ENCODE measurements at regions not wholly inside any gene's neighbourhood (a gene's known extent, or its start where the extent isn't known, plus 50 kb on each side); places are given as distances from the start of the nearest gene placed in this dataset.

GRCh38 chr6:63410435-63411426 is 90.9 kb upstream of the LGSN start:
- DNase-seq: no peak
- intact Hi-C loops (cut with DNase I; ENCODE audit: low total_unique reads): no loop called here
- Histone ChIP-seq H3K9me3 (no peaks in the 10 kb centered on the region), H3K27ac (peak overlapping the region in 2 of 5 donors; percentile 0 to 41), H3K4me3 (no peak overlapping the region), H3K36me3 (no peaks in the 10 kb centered on the region), H3K27me3 (no peaks in the 10 kb centered on the region), H3K4me1 (no peaks in the 10 kb centered on the region)
- no peak for TF ChIP-seq EP300 (IDR thresholded peaks at IDR 0.05)
- WGBS, 5 donors: 33 to 60% (median 52%) methylated on average over 6 of the region's 6 CpGs

DNA sequence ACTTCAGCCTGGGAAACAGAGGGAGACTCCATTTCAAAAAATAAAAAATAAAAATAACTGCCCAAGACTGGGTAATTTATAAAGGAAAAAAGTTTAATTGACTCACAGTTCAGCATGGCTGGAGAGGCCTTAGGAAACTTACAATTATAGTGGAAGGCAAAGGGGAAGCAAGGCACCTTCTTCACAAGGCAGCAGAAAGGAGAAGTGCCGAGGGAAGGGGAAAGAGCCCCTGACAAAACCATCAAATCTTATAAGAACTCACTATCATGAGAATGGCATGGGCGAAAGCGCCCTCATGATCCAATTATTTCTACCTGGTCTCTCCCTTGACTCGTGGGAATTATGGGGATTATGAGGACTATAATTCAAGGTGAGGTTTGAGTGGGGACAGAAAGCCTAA is 95.5 kb upstream of the LGSN start:
- Histone ChIP-seq H3K9me3 (no peaks in the 10 kb centered on the region), H3K27ac (no peak overlapping the region), H3K27me3 (no peaks in the 10 kb centered on the region), H3K4me1 (no peaks in the 10 kb centered on the region), H3K36me3 (no peaks in the 10 kb centered on the region), H3K4me3 (no peak overlapping the region)
- intact Hi-C loops (cut with DNase I; ENCODE audit: low total_unique reads): no loop called here
- 88 to 92% (median 91%) methylated on average over 4 of the region's 4 CpGs for WGBS, 5 donors
- TF ChIP-seq EP300 (IDR thresholded peaks at IDR 0.05) (no peak), POLR2A (IDR thresholded peaks at IDR 0.05) (no peak), POLR2AphosphoS5 (IDR thresholded peaks at IDR 0.05) (no peak), CTCF (IDR thresholded peaks at IDR 0.05) (no peak)
- DNase-seq: no peak

- intact Hi-C loops (cut with DNase I; ENCODE audit: low total_unique reads): no loop called here
- Histone ChIP-seq H3K9me3 (no peaks in the 10 kb centered on the region), H3K27me3 (no peaks in the 10 kb centered on the region), H3K4me1 (no peaks in the 10 kb centered on the region), H3K36me3 (no peaks in the 10 kb centered on the region), H3K4me3 (no peak overlapping the region), H3K27ac (no peak overlapping the region)
- WGBS, 5 donors: 10 to 39% (median 28%) methylated on average over 1 of the region's 1 CpG
- TF ChIP-seq POLR2AphosphoS5 (IDR thresholded peaks at IDR 0.05) (no peak), EP300 (IDR thresholded peaks at IDR 0.05) (no peak), CTCF (IDR thresholded peaks at IDR 0.05) (no peak), POLR2A (IDR thresholded peaks at IDR 0.05) (no peak)
- no peak for DNase-seq
Measured at GRCh38 chr6:63418741-63419140, 99.0 kb upstream of the LGSN start.

- no peaks in the 10 kb centered on the region for H3K36me3 ChIP-seq
- H3K4me3 ChIP-seq: no peak overlapping the region
- H3K27ac ChIP-seq: no peak overlapping the region
- no peaks in the 10 kb centered on the region for H3K27me3 ChIP-seq
- 79 to 95% (median 92%) methylated on average over 1 of the region's 1 CpG for WGBS, 5 donors
- no peaks in the 10 kb centered on the region for H3K9me3 ChIP-seq
- intact Hi-C loops (cut with DNase I; ENCODE audit: low total_unique reads): no loop called here
- no peak for TF ChIP-seq POLR2AphosphoS5 (IDR thresholded peaks at IDR 0.05)
- no peak for TF ChIP-seq CTCF (IDR thresholded peaks at IDR 0.05)
- no peak for TF ChIP-seq POLR2A (IDR thresholded peaks at IDR 0.05)
- TF ChIP-seq EP300 (IDR thresholded peaks at IDR 0.05): no peak
- H3K4me1 ChIP-seq: no peaks in the 10 kb centered on the region
- no peak for DNase-seq
Measured at GRCh38 chr6:63424636-63425035, 104.9 kb upstream of the LGSN start.

- H3K4me1 ChIP-seq: no peaks in the 10 kb centered on the region
- 90 to 94% (median 92%) methylated on average over 2 of the region's 2 CpGs for WGBS, 5 donors
- DNase-seq: no peak
- intact Hi-C loops (cut with DNase I; ENCODE audit: low total_unique reads): no loop called here
- no peaks in the 10 kb centered on the region for H3K27me3 ChIP-seq
- no peak for TF ChIP-seq CTCF (IDR thresholded peaks at IDR 0.05)
- TF ChIP-seq POLR2AphosphoS5 (IDR thresholded peaks at IDR 0.05): no peak
- TF ChIP-seq EP300 (IDR thresholded peaks at IDR 0.05): no peak
- no peak for TF ChIP-seq POLR2A (IDR thresholded peaks at IDR 0.05)
- no peak overlapping the region for H3K27ac ChIP-seq
- H3K9me3 ChIP-seq: no peaks in the 10 kb centered on the region
- H3K36me3 ChIP-seq: no peaks in the 10 kb centered on the region
- H3K4me3 ChIP-seq: no peak overlapping the region
Measured at GRCh38 chr6:63425493-63425892, 105.7 kb upstream of the LGSN start.

All from stomach (tissue), 8 donors.